Dendritic cell treated with granulocyte-macrophage colony-stimulating factor and Interleukin-4, amounts not matched to agents 40 ng/mL and 50 ng/mL, for 4 days (primary cell): ENCODE measurements at regions not wholly inside any gene's neighbourhood (a gene's known extent, or its start where the extent isn't known, plus 50 kb on each side); places are given as distances from the start of the nearest gene placed in this dataset.

Experiments used
- H3K27ac Mint-ChIP-seq: one replicate; pipeline ENCODE4 v1.8.0; 2022; ENCODE audit warnings: mild to moderate bottlenecking, mixed read lengths
- H3K27me3 Mint-ChIP-seq: one replicate; pipeline ENCODE4 v1.8.0; 2022; ENCODE audit warnings: mild to moderate bottlenecking, mixed read lengths
- H3K36me3 Mint-ChIP-seq: one replicate; pipeline ENCODE4 v1.8.0; 2022; ENCODE audit warnings: low read depth, mixed read lengths
- H3K4me1 Mint-ChIP-seq: one replicate; pipeline ENCODE4 v1.8.0; 2022; ENCODE audit warnings: low read depth, mixed read lengths
- H3K4me3 Mint-ChIP-seq: one replicate; pipeline ENCODE4 v1.8.0; 2022; ENCODE audit warnings: mild to moderate bottlenecking, moderate library complexity, mixed read lengths
- H3K9me3 Mint-ChIP-seq: one replicate; pipeline ENCODE4 v1.8.0; 2022; ENCODE audit warnings: mixed read lengths
- intact Hi-C: fragments of 100-400 bp; cut with micrococcal nuclease; formaldehyde crosslinking; loops from one replicate; pipeline ENCODE4 v1.15.0; 2022

DNA sequence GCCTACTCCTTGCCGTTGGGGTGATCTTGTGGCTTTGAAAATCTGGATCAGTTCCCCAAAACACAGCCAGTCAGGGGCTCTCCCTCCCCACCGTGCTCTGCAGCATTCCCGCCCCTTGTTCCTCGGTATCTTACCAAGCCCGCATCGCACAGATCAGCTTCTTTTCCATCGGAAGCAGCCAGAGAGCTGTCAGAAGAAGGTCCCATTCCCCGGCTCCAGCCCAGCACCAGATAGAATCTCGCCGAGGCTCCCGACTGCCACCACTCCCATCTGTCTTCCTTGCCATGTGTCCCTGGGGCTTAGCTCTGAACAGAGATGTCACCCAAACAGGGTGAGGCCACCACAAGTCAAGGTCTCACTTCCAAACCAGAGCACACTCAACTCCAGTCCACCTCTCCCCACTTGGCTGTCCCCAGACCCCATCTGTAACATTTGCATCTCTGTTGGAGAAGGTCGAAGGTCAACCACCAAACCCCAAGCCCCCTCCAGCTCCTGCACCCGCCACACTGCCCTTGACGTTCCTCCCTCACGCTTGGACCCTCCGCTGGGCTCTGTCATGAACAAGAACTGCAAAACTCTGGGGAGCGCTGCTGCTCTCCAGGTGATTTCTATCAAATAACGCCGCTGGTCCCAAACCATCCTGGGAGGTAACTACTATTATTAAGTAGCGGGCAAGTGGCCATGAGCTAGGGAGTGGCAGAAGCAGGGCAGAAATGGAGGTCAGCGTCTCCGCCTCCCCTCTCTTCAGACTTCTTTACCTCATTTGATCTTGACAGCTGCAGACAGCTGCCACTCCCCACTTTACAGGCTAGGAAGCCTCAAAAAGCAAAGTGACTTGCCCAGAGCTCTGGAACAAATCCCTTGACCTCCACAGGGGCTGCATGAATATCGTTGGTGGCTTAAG lies 70.0 kb upstream of the TAF1B start:
- Mint-ChIP-seq H3K4me1 (peaks cover 26% of the 10 kb centered on the region), H3K4me3 (no peak overlapping the region), H3K9me3 (no peaks in the 10 kb centered on the region), H3K27me3 (peaks cover 31% of the 10 kb centered on the region), H3K27ac (peak overlapping the region; percentile 5), H3K36me3 (no peaks in the 10 kb centered on the region)
- intact Hi-C loops: no loop called here

DNA sequence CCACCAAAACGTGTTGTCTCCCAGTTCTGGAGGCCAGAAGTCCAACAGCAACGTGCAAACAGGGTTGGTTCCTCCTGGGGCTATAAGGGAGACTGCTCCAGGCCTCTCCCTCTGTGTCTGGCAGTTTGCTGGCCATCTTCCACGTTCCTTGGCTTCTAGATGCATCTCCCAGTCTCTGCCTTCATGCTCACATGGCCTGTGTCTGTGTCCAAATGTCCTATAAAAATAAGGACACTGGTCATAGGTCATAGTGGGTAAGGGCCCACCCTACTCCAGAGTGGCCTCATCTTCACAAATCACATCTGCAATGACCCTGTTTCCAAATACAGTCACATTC lies 69.4 kb upstream of the TAF1B start:
- H3K4me1 Mint-ChIP-seq: peaks cover 32% of the 10 kb centered on the region

DNA sequence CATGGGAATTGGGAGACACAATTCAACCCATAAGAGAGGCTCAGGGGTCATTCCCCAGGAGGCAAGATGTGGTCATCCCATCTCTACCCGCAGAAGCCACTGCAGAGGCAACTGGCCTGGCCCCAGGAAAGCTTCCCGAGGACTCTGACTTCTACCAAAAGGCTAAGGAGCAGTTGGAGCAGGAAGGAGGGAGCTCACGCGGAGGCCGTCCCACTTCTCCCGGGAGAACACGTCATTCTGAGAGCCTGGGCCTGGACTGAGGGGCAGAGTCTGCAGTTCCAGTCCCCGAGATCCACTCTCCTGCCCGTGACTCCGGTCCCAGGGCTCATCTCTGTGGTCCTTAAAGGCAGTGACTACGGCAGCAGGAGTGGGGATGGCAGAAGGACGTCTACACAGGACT lies 69.0 kb upstream of the TAF1B start:
- no peaks in the 10 kb centered on the region for H3K36me3 Mint-ChIP-seq
- H3K9me3 Mint-ChIP-seq: no peaks in the 10 kb centered on the region
- no peak overlapping the region for H3K4me3 Mint-ChIP-seq
- intact Hi-C loops: no loop called here
- peaks cover 34% of the 10 kb centered on the region for H3K4me1 Mint-ChIP-seq
- H3K27ac Mint-ChIP-seq: no peak overlapping the region
- peaks cover 29% of the 10 kb centered on the region for H3K27me3 Mint-ChIP-seq

More for the DNA sequence above, 69.4 kb upstream of the TAF1B start:
- no peak overlapping the region for H3K27ac Mint-ChIP-seq
- H3K27me3 Mint-ChIP-seq: peaks cover 29% of the 10 kb centered on the region
- no peaks in the 10 kb centered on the region for H3K36me3 Mint-ChIP-seq
- intact Hi-C loops: no loop called here
- no peaks in the 10 kb centered on the region for H3K9me3 Mint-ChIP-seq
- no peak overlapping the region for H3K4me3 Mint-ChIP-seq

DNA sequence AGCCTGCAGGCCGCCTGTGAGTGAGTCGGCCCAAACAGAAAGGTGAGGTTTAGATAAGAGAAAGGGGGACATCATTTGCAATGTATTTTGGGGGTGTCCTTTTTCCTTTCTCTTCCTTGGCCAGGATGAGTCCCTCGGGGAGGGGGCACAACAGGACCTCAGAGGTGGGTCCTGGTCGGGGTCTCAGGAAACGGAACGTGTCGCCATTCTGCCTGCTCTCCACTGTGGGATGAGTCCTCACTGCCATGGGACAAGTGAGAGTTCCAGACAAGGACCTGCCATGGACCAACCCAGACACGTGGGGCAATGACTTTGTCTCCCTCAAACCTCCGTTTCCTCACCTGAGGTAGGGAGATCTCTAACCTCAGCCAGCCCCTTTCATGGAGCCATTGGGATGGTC lies 67.9 kb upstream of the TAF1B start:
- H3K36me3 Mint-ChIP-seq: no peaks in the 10 kb centered on the region
- intact Hi-C loops: no loop called here
- peaks cover 36% of the 10 kb centered on the region for H3K4me1 Mint-ChIP-seq
- H3K9me3 Mint-ChIP-seq: no peaks in the 10 kb centered on the region
- H3K27ac Mint-ChIP-seq: no peak overlapping the region
- peaks cover 25% of the 10 kb centered on the region for H3K27me3 Mint-ChIP-seq
- no peak overlapping the region for H3K4me3 Mint-ChIP-seq

DNA sequence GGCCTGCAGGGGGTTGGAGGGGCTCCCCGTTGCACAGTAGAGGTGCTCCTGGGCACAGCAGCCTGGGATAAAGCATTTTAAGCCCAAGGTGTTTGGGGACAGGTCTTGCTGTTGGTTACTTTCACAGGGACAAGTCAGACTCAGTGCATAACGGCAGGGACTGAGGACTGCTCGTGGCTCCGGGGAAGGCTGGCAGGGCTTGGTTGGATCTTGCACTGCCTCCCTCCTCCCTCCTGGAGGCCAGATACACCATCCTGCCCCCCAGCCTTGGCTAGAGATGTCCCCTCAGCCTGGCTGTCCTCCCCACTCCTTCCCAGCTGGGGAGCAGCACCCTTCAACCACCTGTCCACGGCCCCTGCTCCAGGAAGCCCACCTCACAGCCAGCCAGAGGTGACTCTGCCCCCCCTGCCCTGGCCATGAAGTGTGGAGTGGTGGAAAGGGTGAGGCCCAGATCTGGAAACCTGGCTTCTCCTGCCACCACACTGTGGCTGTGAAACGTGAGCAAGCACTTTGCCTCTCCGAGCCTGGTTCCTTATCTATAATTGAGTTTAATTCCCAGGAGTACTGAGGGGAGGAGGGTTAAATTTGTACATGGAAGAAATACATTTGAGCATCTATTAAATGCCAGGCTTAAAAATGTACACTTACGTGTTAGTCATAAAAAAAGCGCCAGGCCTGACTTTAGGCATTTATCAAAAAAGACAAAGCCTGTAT lies 67.1 kb upstream of the TAF1B start:
- Mint-ChIP-seq H3K4me1 (peaks cover 38% of the 10 kb centered on the region), H3K27ac (no peak overlapping the region), H3K27me3 (peaks cover 20% of the 10 kb centered on the region), H3K4me3 (no peak overlapping the region), H3K9me3 (no peaks in the 10 kb centered on the region), H3K36me3 (no peaks in the 10 kb centered on the region)
- intact Hi-C loops: no loop called here

DNA sequence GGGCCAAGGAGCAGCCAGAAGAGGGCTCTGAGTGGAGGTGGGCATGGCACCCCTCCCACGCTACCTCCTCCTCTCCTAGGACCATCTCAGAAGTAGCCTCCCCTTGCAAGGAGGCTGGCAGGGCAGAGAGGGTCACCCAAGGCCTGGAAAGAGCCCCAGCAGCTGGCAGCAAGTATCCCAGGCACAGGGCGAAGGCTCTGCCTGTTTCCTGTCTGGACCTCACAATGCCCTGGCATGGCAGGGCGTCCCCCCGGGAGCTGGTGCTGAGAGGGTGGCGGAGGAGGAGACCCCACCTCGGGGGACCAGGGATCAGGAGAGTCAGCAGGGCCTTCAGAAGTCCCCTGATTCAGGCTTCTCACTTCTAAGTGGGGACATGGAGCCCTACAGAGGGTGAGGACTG lies 66.2 kb upstream of the TAF1B start:
- peaks cover 16% of the 10 kb centered on the region for H3K27me3 Mint-ChIP-seq
- H3K4me1 Mint-ChIP-seq: peaks cover 38% of the 10 kb centered on the region
- H3K27ac Mint-ChIP-seq: no peak overlapping the region
- H3K4me3 Mint-ChIP-seq: no peak overlapping the region
- no peaks in the 10 kb centered on the region for H3K9me3 Mint-ChIP-seq
- intact Hi-C loops: no loop called here
- H3K36me3 Mint-ChIP-seq: no peaks in the 10 kb centered on the region

DNA sequence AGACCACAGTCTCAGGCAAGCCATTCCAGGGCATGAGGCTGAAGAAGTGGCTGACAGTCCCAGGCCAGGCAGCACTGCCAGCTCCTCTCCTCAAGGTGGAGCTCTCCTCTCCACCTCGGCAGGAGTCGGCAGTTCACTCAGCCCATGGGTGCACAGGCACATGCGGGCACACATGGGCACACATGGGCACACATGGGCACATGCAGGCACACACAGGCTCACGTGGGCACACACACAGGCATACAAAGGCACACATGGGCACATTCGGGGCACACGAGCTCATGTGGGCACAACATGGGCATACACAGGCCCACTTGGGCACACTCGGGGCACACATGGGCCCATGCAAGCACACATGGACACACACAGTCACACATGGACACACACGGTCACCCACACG lies 65.3 kb upstream of the TAF1B start:
- Mint-ChIP-seq H3K27me3 (peaks cover 11% of the 10 kb centered on the region), H3K9me3 (no peaks in the 10 kb centered on the region), H3K27ac (peak overlapping the region; percentile 73), H3K36me3 (no peaks in the 10 kb centered on the region), H3K4me3 (peak overlapping the region; percentile 41), H3K4me1 (peaks cover 38% of the 10 kb centered on the region)
- intact Hi-C loops: no loop called here

DNA sequence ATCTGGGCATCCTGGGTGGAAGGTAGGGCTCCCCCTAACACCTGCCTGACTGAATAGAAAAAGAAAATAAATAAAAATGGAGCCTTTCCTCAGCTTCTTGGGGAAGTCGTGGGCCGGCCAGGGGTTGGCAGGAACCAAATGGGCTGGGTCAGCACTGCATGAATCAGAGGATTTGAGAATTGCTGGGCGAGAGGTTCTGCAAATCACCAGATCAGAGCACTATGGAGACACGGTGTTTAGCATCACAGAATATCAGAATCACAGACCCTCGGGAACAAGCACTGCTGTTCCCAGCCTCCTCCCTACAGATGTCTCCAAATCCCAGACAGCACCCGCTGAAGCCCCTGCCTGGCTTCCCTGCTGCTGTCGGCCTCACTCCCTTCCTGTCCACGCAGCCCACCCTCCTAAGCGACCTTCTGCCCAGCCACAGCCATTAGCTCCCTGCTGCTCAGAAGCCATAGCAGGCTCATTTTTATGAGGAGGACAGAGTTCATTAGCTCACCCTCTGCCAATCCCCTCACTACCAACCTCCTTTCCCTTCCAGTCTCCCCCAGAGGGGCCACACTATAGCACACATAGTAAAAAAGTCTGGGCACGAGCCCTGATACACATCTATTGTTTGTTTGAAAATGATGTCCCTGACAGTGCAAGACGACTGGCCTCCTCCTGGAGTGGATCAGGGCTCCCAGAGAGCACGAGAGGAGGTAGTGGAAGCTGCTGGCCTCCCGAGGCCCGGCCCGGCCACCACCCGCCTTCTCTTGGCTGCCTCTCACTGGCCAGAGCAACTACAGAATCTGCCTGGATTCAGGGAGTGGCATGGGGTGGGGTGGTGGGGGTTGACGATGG lies 64.6 kb upstream of the TAF1B start:
- no peaks in the 10 kb centered on the region for H3K9me3 Mint-ChIP-seq
- peak overlapping the region; percentile 73 for H3K27ac Mint-ChIP-seq
- intact Hi-C loops: no loop called here
- H3K4me1 Mint-ChIP-seq: peaks cover 38% of the 10 kb centered on the region
- no peaks in the 10 kb centered on the region for H3K36me3 Mint-ChIP-seq
- peaks cover 5% of the 10 kb centered on the region for H3K27me3 Mint-ChIP-seq
- no peak overlapping the region for H3K4me3 Mint-ChIP-seq

DNA sequence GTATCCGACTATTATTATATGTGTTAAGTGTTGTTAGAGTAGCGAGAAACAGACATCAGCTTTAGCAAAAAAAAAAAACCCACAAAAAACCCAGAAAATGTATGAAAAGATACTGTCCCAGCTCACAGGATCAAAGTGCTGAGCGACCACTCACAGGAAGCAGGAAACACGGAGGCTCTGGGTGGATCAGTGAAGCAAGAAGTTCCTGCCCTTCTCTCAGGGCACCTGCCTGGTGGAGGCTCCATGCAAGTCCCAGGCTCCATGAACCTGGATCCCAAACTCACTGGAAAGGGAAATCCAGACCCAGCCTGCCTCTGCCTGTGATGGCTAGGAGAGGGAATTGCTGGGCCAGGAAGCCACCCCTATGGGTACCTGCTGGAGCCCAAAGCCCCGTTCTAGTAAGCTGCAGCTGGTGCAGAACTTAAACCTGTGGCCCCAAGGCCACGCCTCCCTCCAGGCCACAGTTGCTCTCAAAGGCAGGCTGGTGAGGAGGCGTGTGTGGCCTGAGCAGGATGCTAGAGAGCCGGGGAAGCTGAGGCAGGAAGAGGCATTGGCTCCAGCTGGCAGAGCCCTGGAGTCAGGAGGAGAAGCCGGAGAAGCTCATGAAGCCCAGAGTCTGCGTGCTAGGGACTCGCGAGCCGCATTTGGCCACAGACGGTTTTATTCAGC lies 63.5 kb upstream of the TAF1B start:
- H3K4me3 Mint-ChIP-seq: no peak overlapping the region
- H3K4me1 Mint-ChIP-seq: peaks cover 38% of the 10 kb centered on the region
- no peaks in the 10 kb centered on the region for H3K9me3 Mint-ChIP-seq
- H3K27me3 Mint-ChIP-seq: peaks cover 8% of the 10 kb centered on the region
- intact Hi-C loops: no loop called here
- no peaks in the 10 kb centered on the region for H3K36me3 Mint-ChIP-seq
- peak overlapping the region; percentile 73 for H3K27ac Mint-ChIP-seq

DNA sequence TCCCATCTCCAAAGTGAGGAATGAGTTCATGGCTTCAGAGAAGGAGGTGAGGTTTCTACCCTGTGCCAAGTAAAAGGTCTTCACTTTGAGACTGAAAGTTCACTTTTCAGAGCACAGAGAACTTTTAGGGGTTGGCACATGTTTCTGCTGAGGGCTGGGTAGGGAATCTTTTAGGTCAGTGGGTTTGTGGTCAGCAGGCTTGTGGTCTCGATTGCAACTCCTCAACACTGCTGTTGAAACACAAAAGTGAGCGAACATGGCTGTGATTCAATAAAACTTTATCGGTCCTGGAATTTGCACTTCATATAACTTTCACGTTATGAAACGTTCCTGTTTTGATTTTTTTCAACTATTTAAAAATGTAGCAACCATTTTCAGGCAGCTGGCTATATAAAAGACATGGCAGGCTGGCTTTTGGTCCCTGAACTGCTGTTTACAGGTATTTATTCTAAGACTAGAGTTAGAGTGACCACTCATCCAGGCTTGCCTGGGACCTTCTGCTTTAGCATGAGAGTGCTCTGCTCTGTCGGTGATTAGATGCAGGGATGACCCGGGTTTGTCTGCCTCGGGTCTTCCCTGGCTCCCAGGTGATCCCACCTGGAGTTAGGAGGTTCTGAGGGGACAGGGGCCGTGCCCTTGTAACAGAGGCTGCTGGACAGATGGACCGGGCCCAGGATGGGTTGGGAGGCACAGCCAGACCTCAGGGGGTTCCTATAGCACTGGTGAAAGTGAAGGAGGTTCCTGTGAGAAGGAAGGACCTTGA lies 62.7 kb upstream of the TAF1B start:
- peaks cover 38% of the 10 kb centered on the region for H3K4me1 Mint-ChIP-seq
- H3K4me3 Mint-ChIP-seq: no peak overlapping the region
- H3K9me3 Mint-ChIP-seq: no peaks in the 10 kb centered on the region
- no peaks in the 10 kb centered on the region for H3K36me3 Mint-ChIP-seq
- H3K27me3 Mint-ChIP-seq: peaks cover 6% of the 10 kb centered on the region
- H3K27ac Mint-ChIP-seq: no peak overlapping the region
- intact Hi-C loops: no loop called here

DNA sequence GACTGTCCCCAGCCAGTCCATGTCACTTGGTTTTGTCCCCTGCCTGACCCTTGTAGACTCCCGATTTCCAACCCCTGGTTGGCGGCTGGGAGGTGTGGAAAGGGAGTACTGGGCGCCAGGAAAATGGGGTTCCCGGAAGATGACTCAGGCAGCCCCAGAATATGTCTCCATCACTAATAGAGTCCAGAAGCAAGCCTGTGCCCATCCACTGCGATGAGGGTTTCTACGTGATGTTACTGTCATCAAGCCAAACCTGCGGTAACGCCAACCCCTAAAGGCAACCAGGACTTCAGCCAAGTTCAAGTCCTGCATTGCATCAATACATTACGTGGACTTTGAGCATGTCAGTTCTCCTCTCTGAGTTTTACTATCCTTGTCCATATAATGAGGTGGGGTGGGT lies 62.0 kb upstream of the TAF1B start:
- Mint-ChIP-seq H3K9me3 (no peaks in the 10 kb centered on the region), H3K27me3 (peaks cover 6% of the 10 kb centered on the region), H3K4me1 (peaks cover 38% of the 10 kb centered on the region), H3K27ac (no peak overlapping the region), H3K36me3 (no peaks in the 10 kb centered on the region), H3K4me3 (no peak overlapping the region)
- intact Hi-C loops: no loop called here

DNA sequence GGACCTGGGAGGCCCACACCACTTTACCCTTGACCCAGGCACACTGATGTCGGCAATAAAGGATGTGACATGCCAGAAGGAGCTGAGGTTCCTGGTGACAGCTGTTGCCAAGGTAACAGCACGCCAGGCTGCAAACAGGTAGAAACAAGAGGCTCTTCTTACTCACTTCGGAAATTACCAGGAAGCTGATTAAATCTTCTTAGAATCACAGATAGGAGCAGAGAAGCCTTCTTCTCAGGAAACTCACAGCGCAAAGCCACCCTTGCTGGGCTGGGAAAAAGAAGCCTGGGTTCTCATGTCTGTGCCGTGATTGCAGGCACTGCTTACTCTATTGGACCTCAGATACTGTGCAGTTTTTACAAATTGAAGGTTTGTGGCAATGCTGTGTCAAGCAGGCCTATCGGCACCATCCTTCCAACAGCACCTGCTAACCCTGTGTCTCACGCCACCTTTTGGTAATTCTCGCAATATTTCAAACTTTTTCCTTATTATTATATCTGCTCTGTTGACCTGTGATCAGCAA lies 61.0 kb upstream of the TAF1B start:
- no peak overlapping the region for H3K4me3 Mint-ChIP-seq
- peaks cover 38% of the 10 kb centered on the region for H3K4me1 Mint-ChIP-seq
- peaks cover 12% of the 10 kb centered on the region for H3K27me3 Mint-ChIP-seq
- intact Hi-C loops: no loop called here
- no peak overlapping the region for H3K27ac Mint-ChIP-seq
- H3K9me3 Mint-ChIP-seq: no peaks in the 10 kb centered on the region
- no peaks in the 10 kb centered on the region for H3K36me3 Mint-ChIP-seq

DNA sequence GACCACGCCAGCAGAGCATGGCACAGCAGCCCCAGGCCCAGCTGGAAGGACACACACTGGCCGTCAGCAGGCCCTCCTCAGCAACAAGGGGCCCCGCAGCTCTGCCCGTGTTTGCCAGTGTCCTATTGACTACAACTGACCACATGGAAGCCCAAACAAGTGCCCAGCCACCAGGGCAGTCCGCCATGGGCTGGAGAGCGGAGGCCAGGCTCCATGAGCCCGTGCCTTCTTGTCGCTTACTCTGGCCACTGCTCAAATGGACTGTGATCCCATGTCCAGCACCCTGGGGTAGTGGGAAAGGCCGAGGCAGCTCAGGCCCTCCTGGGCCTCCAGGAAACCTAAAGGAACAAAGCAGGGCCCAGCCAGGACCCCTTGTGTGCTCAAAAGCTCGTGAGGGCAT lies 53.9 kb upstream of the TAF1B start:
- no peaks in the 10 kb centered on the region for H3K36me3 Mint-ChIP-seq
- H3K27ac Mint-ChIP-seq: no peak overlapping the region
- peaks cover 29% of the 10 kb centered on the region for H3K27me3 Mint-ChIP-seq
- intact Hi-C loops: no loop called here
- peaks cover 11% of the 10 kb centered on the region for H3K4me1 Mint-ChIP-seq
- peaks cover 12% of the 10 kb centered on the region for H3K9me3 Mint-ChIP-seq
- no peak overlapping the region for H3K4me3 Mint-ChIP-seq
